ENCODE measurements at regions not wholly inside any gene's neighbourhood (a gene's known extent, or its start where the extent isn't known, plus 50 kb on each side); places are given as distances from the start of the nearest gene placed in this dataset.
"Not testable (repeated sequence)": the region's sequence is repeated elsewhere in the genome, so short reads cannot be mapped to it uniquely, and the experiment has no call there.

GRCh38 chr16:63787014-63787413, 1334.8 kb downstream of the CDH11 start:
- no peak for DNase-seq (ENCODE audit: low spot score in 2 of 2, unreplicated experiment in 2 of 2)
- Mint-ChIP-seq H3K4me3 (no peak overlapping the region), H3K27ac (no peak overlapping the region), H3K36me3 (peaks cover 5% of the 10 kb centered on the region), H3K27me3 (ENCODE audit: low read depth) (no peaks in the 10 kb centered on the region), H3K4me1 (no peaks in the 10 kb centered on the region), H3K9me3 (peaks cover 59% of the 10 kb centered on the region)
- no peak for TF ChIP-seq CTCF (IDR thresholded peaks at IDR 0.05; ENCODE audit: unreplicated experiment)

DNA sequence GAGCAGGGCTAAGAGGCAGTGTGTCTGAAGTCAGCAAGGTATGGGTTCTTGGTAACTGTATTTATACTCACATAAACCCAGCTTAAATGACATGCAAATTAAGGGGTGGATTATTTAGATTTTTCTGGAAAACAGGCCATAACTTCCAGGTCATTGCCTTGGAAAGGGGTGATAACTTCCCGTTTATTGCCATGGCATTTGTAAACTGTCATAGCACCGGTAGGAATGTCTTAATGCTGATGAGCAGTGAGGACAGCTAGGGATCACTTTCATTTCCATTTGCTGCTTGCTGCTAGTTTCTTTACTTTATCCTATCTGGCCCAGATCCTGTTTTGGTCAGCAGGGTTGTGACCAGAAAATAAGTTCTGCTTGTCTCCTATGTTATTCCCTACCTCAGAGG, 1336.7 kb downstream of the CDH11 start:
- TF ChIP-seq CTCF (IDR thresholded peaks at IDR 0.05; ENCODE audit: unreplicated experiment) = no peak
- Mint-ChIP-seq H3K36me3 (peaks cover 5% of the 10 kb centered on the region), H3K27me3 (ENCODE audit: low read depth) (no peaks in the 10 kb centered on the region), H3K4me3 (no peak overlapping the region), H3K27ac (no peak overlapping the region), H3K4me1 (no peaks in the 10 kb centered on the region), H3K9me3 (peaks cover 59% of the 10 kb centered on the region)
- DNase-seq (ENCODE audit: low spot score in 2 of 2, unreplicated experiment in 2 of 2) = no peak

- DNase-seq (ENCODE audit: low spot score in 2 of 2, unreplicated experiment in 2 of 2) = no peak
- no peak overlapping the region for H3K4me3 Mint-ChIP-seq
Measured at GRCh38 chr16:63776437-63776836, 1345.4 kb downstream of the CDH11 start.

DNA sequence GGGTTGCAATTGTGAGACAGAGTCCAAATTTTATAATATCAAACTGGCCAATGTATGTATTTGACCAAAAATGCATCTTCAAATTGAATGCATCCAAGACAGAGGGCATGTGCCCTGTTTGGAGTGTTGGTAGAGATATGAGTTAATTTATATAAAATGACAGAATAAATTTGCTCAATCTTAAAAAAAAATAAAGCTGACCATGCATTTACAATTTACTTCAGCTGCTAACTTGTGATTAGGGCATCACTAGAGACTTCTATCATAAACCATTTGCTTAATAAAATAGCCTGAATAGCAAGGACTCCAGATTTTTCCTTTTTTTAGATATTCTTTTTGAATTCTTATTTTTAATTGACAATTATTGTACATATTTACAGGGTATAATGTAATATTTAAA, 1345.8 kb downstream of the CDH11 start:
- Mint-ChIP-seq H3K27me3 (ENCODE audit: low read depth) (no peaks in the 10 kb centered on the region), H3K4me1 (no peaks in the 10 kb centered on the region), H3K4me3 (no peak overlapping the region), H3K36me3 (no peaks in the 10 kb centered on the region), H3K27ac (no peak overlapping the region), H3K9me3 (no peaks in the 10 kb centered on the region)
- no peak for TF ChIP-seq CTCF (IDR thresholded peaks at IDR 0.05; ENCODE audit: unreplicated experiment)
- no peak for DNase-seq (ENCODE audit: low spot score in 2 of 2, unreplicated experiment in 2 of 2)

More at GRCh38 chr16:63776437-63776836, 1345.4 kb downstream of the CDH11 start:
- no peaks in the 10 kb centered on the region for H3K36me3 Mint-ChIP-seq
- no peak overlapping the region for H3K27ac Mint-ChIP-seq
- H3K9me3 Mint-ChIP-seq = no peaks in the 10 kb centered on the region
- TF ChIP-seq CTCF (IDR thresholded peaks at IDR 0.05; ENCODE audit: unreplicated experiment) = no peak
- no peaks in the 10 kb centered on the region for H3K4me1 Mint-ChIP-seq
- no peaks in the 10 kb centered on the region for H3K27me3 Mint-ChIP-seq (ENCODE audit: low read depth)

DNA sequence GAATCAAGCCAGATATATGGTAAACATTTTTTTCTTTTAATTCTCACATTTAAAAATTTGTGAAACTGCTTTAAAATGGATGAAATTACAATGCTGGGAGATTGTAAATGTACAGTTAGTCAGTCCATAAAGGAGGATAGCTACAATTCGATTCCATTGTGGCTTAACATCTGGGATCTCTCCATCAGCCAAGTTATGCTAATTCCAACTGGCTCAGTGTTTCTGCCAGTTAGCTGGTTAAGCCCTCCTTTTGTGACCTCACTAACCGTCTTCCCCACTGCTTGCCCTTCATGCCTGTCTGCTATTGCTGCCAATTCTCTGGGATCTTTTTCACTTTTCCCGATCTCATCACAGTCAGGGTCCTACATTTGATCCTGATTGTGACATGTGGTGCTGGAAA, 1347.6 kb downstream of the CDH11 start:
- DNase-seq (ENCODE audit: low spot score in 2 of 2, unreplicated experiment in 2 of 2) = no peak
- Mint-ChIP-seq H3K27me3 (ENCODE audit: low read depth) (no peaks in the 10 kb centered on the region), H3K36me3 (no peaks in the 10 kb centered on the region), H3K4me1 (no peaks in the 10 kb centered on the region), H3K27ac (no peak overlapping the region), H3K4me3 (no peak overlapping the region), H3K9me3 (no peaks in the 10 kb centered on the region)
- no peak for TF ChIP-seq CTCF (IDR thresholded peaks at IDR 0.05; ENCODE audit: unreplicated experiment)

- Mint-ChIP-seq H3K4me1 (peaks cover 4% of the 10 kb centered on the region), H3K9me3 (no peaks in the 10 kb centered on the region), H3K36me3 (no peaks in the 10 kb centered on the region), H3K27ac (no peak overlapping the region), H3K27me3 (ENCODE audit: low read depth) (no peaks in the 10 kb centered on the region), H3K4me3 (no peak overlapping the region)
- DNase-seq (ENCODE audit: low spot score in 2 of 2, unreplicated experiment in 2 of 2) = no peak
- TF ChIP-seq CTCF (IDR thresholded peaks at IDR 0.05; ENCODE audit: unreplicated experiment) = no peak
Measured at GRCh38 chr16:63769211-63769610, 1352.7 kb downstream of the CDH11 start.

DNA sequence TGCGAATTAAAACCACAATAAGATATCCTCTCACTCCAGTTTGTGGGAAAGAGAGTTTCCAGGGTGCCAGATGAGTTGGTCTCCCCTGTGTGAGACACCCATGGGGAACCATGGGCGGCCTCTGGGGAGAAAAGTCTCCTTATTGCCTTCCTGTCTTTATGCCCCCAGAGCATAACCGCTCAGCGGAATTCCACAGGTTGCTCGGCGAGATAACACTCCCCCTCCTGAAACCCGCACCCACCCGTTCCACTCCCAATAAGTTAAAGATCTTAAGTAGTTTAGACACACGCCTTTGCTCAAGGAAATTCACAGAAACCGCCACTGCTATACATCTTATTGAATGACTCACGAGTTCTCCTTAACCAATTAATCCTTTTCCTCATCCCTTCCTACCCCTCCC, 1361.6 kb downstream of the CDH11 start:
- H3K4me1 Mint-ChIP-seq; H3K27me3 Mint-ChIP-seq (ENCODE audit: low read depth); H3K36me3 Mint-ChIP-seq; H3K27ac Mint-ChIP-seq; DNase-seq (ENCODE audit: low spot score in 2 of 2, unreplicated experiment in 2 of 2); H3K4me3 Mint-ChIP-seq: not testable (repeated sequence)
- H3K9me3 Mint-ChIP-seq = peaks cover 24% of the 10 kb centered on the region

Measured in mesothelial cell of epicardium (in vitro differentiated cells).